Ishikawa (cell line): ENCODE measurements at regions not wholly inside any gene's neighbourhood (a gene's known extent, or its start where the extent isn't known, plus 50 kb on each side); places are given as distances from the start of the nearest gene placed in this dataset.

Source experiments
- CEBPB ChIP-seq: IDR thresholded peaks from 2 replicates; pipeline ENCODE4 v1.6.1; 2012
- CREB1 ChIP-seq: IDR thresholded peaks from 2 replicates; pipeline ENCODE4 v1.6.1; 2012; ENCODE audit warnings: low read depth
- EP300 ChIP-seq: IDR thresholded peaks from 2 replicates; pipeline ENCODE4 v1.6.1; 2012; ENCODE audit warnings: borderline replicate concordance
- FOXM1 ChIP-seq: IDR thresholded peaks from 2 replicates; pipeline ENCODE4 v1.6.1; 2012; ENCODE audit warnings: low read depth, borderline replicate concordance
- NFIC ChIP-seq: IDR thresholded peaks from 2 replicates; pipeline ENCODE4 v1.6.1; 2012
- RAD21 ChIP-seq: IDR thresholded peaks from 2 replicates; pipeline ENCODE4 v1.6.1; 2012; ENCODE audit warnings: low read depth
- REST ChIP-seq: IDR thresholded peaks from 2 replicates; pipeline ENCODE4 v1.6.1; 2012; ENCODE audit warnings: low read depth, mild to moderate bottlenecking
- TCF12 ChIP-seq: IDR thresholded peaks from 2 replicates; pipeline ENCODE4 v1.6.1; 2012; ENCODE audit warnings: low read depth
- ZBTB7A ChIP-seq: IDR thresholded peaks from 2 replicates; pipeline ENCODE4 v1.6.1; 2012; ENCODE audit warnings: low read depth
- TF ChIP-seq, protein P1 (sequence below): IDR thresholded peaks from 2 replicates; pipeline ENCODE4 v1.6.1; 2012
- TF ChIP-seq, protein P2 (sequence below): IDR thresholded peaks from 2 replicates; pipeline ENCODE4 v1.6.1; 2012

DNA sequence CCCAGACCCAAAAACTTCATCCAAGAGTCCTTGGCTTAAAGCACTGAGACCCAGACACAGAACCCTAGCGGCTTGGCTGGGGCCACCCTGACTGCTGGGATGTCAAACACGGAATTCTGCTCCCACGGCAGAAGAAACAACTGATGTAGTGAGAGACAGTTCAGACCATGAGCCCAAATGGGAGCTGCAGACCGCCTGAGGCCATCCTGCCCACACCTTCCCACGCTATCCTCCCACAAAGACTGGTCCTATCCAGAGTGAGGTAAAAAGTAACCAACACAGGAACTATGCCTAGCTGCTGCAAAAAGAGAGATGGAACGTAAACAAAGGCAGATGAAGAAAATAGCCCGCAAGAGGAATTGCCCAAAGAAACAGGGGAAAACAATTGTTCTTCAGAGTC is 203.3 kb downstream of the PTPRU start:
- TF ChIP-seq CEBPB (no peak), EP300 (no peak), RAD21 (no peak), TCF12 (no peak), NFIC (no peak), REST (no peak), CREB1 (no peak), FOXM1 (no peak), ZBTB7A (no peak)
- TF ChIP-seq, protein P1, sequence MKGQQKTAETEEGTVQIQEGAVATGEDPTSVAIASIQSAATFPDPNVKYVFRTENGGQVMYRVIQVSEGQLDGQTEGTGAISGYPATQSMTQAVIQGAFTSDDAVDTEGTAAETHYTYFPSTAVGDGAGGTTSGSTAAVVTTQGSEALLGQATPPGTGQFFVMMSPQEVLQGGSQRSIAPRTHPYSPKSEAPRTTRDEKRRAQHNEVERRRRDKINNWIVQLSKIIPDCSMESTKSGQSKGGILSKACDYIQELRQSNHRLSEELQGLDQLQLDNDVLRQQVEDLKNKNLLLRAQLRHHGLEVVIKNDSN: no peak
- TF ChIP-seq, protein P2, sequence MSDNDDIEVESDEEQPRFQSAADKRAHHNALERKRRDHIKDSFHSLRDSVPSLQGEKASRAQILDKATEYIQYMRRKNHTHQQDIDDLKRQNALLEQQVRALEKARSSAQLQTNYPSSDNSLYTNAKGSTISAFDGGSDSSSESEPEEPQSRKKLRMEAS: no peak
